ENCODE measurements at regions not wholly inside any gene's neighbourhood (a gene's known extent, or its start where the extent isn't known, plus 50 kb on each side); places are given as distances from the start of the nearest gene placed in this dataset.

GRCh38 chr4:151540728-151541388, 131.9 kb downstream of the FHIP1A start:
- no peak for TF ChIP-seq CTCF (IDR thresholded peaks at IDR 0.05; ENCODE audit: insufficient read depth, low read depth, low read length)
- no peak for TF ChIP-seq EZH2 (IDR thresholded peaks at IDR 0.05; ENCODE audit: insufficient read depth, low read length)

Data from astrocyte (in vitro differentiated cells and primary cell).